T-helper 1 cell treated with Interleukin-12 subunit alpha and Interleukin-12 subunit beta and Interleukin-4 antibody, amounts not matched to agents 30 μg/mL and 1 μg/mL, for 36 hours (primary cell): ENCODE measurements at regions not wholly inside any gene's neighbourhood (a gene's known extent, or its start where the extent isn't known, plus 50 kb on each side); places are given as distances from the start of the nearest gene placed in this dataset.

Experiments used
- H3K27ac Mint-ChIP-seq: one replicate; pipeline ENCODE4 v1.8.0; 2021; ENCODE audit warnings: mild to moderate bottlenecking, mixed read lengths
- H3K27me3 Mint-ChIP-seq: one replicate; pipeline ENCODE4 v1.8.0; 2021; ENCODE audit warnings: low read depth, mixed read lengths
- H3K36me3 Mint-ChIP-seq: one replicate; pipeline ENCODE4 v1.8.0; 2021; ENCODE audit warnings: low read depth, mixed read lengths
- H3K4me1 Mint-ChIP-seq: one replicate; pipeline ENCODE4 v1.8.0; 2021; ENCODE audit warnings: low read depth, mixed read lengths
- H3K4me3 Mint-ChIP-seq: one replicate; pipeline ENCODE4 v1.8.0; 2021; ENCODE audit warnings: mild to moderate bottlenecking, moderate library complexity, mixed read lengths
- H3K9me3 Mint-ChIP-seq: one replicate; pipeline ENCODE4 v1.8.0; 2021; ENCODE audit warnings: mixed read lengths

DNA sequence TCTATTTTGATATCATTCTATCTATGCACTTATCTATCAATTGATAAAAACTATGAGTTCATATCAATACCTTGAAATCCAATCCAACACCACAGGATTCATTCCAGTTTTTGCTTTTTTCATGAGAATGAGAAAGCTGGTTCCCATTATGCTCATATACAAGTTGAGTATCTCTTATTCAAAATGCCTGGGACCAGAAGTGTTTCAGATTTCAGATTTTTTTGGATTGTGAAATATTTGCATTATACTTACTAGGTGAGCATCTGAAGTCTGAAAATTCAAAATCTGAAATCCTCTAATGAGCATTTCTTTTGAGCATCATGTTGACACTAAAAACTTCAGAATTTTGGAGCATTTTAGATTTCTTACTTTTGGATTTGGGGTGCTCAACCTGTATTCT lies 67.8 kb upstream of the DCBLD2 start:
- Mint-ChIP-seq H3K27ac (no peak overlapping the region), H3K36me3 (no peaks in the 10 kb centered on the region), H3K27me3 (no peaks in the 10 kb centered on the region), H3K4me3 (no peak overlapping the region), H3K9me3 (peaks cover 4% of the 10 kb centered on the region), H3K4me1 (no peaks in the 10 kb centered on the region)

DNA sequence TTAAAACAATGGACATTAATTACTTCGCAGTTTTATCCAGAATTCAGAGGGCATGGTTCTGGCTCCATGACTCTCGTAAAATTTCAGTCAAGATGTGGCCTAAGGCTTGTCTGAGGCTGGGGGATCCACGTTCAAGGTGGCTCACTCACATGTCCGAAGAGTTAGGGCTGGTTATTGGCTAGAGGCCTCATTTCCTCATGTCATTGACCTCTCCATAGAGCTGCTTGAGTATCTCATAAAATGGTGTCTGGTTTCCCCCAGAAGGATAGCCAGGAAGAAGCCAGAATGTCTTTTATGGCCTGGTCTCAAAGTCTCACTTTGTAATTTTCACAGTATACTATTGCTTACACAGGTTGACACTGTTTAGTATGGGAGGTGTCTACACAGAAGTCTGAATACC lies 67.3 kb upstream of the DCBLD2 start:
- peaks cover 4% of the 10 kb centered on the region for H3K9me3 Mint-ChIP-seq
- H3K27me3 Mint-ChIP-seq = no peaks in the 10 kb centered on the region
- no peaks in the 10 kb centered on the region for H3K4me1 Mint-ChIP-seq
- no peak overlapping the region for H3K4me3 Mint-ChIP-seq
- no peak overlapping the region for H3K27ac Mint-ChIP-seq
- no peaks in the 10 kb centered on the region for H3K36me3 Mint-ChIP-seq

DNA sequence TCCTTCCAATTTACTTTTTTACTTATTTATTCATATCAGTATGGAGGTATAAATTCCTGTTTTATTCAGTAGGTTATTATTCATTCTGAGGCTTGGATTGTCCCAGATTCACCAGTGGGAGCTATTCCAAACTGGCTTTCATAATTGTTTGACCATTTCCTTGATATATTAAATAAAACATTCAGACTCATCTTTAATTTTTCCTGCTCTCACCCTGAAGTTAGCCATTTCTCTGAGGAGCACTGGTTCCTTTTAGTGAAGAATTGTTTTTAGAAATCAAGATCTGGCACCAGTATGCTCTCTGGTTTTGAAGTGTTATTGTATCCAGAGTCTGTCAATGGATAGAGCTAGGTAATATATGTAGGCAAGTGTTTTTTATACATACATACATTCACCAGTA lies 66.9 kb upstream of the DCBLD2 start:
- no peaks in the 10 kb centered on the region for H3K4me1 Mint-ChIP-seq
- H3K27me3 Mint-ChIP-seq = no peaks in the 10 kb centered on the region
- no peak overlapping the region for H3K4me3 Mint-ChIP-seq
- H3K9me3 Mint-ChIP-seq = peaks cover 4% of the 10 kb centered on the region
- no peak overlapping the region for H3K27ac Mint-ChIP-seq
- H3K36me3 Mint-ChIP-seq = no peaks in the 10 kb centered on the region

DNA sequence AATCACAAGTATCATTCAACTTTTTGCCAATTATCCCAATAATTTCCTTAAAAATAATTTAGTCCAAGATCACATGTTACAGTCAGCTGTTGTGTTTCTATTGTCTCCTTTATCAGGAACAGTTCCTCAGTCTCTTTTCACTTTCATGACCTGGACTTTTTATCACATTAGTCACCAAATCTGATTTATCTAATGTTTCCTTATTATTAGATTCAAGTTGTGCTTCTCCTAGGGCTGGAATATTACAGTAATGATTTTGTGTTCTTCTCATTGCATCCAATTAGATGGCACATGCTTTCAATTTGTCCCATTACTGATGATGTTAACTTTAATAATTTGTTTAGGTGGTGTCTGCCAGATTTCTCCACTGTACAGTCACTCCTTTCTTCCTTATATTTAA lies 66.3 kb upstream of the DCBLD2 start:
- Mint-ChIP-seq H3K27ac (no peak overlapping the region), H3K4me1 (no peaks in the 10 kb centered on the region), H3K9me3 (peaks cover 1% of the 10 kb centered on the region), H3K36me3 (no peaks in the 10 kb centered on the region), H3K27me3 (no peaks in the 10 kb centered on the region), H3K4me3 (no peak overlapping the region)

DNA sequence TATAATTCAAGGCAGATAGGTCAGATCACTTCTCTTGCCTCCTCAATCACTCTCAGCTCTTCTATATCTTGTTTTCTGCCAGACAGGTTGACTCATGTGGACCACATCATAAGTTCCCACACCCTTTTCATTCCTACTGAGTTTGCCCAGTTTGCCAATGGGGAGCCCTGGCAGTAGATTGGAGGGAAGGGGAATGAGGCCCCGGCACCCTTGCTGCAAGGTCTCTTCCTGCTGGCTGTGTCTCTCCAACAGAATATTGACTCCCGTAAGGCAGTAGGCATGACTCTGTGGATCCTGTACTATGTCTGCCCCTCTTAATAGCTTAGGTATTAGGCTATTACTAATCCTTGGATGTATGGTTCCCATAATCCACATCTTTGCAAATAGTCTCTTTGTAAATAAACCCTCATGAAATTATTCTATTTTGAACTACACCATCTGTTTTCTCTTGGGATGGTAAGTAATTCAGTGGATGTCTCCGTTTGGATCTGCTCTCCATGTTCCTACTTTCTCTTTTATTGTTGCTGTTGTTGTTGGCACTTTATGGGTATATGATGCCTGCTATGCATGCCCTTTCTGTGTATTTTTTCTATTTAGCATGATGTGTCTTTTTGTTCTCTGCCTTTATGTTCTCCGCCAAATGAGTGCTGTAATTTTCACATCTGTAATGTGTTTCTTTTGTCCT lies 65.5 kb upstream of the DCBLD2 start:
- no peaks in the 10 kb centered on the region for H3K27me3 Mint-ChIP-seq
- H3K36me3 Mint-ChIP-seq = no peaks in the 10 kb centered on the region
- no peaks in the 10 kb centered on the region for H3K4me1 Mint-ChIP-seq
- no peaks in the 10 kb centered on the region for H3K9me3 Mint-ChIP-seq
- no peak overlapping the region for H3K27ac Mint-ChIP-seq
- no peak overlapping the region for H3K4me3 Mint-ChIP-seq

DNA sequence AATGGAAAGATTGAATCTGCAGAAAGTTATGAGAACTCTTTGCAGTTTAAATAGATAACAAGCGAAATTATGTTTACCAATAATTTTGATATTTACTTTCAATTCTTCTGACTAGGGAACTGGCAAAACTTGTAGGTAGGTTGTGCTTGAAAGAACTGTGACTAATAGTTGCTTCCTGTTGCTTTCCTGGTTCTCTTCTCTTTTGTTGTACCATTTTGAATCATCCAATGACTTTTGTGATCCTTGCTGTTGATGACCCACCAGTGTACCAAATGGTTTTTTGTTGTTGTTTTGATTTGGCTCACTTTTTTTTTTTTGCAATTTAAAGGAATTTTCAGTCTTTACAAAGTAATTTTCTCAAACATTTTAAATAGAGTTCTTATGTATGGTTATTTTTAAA lies 64.9 kb upstream of the DCBLD2 start:
- Mint-ChIP-seq H3K27me3 (no peaks in the 10 kb centered on the region), H3K36me3 (no peaks in the 10 kb centered on the region), H3K9me3 (no peaks in the 10 kb centered on the region), H3K4me3 (no peak overlapping the region), H3K4me1 (no peaks in the 10 kb centered on the region), H3K27ac (no peak overlapping the region)

DNA sequence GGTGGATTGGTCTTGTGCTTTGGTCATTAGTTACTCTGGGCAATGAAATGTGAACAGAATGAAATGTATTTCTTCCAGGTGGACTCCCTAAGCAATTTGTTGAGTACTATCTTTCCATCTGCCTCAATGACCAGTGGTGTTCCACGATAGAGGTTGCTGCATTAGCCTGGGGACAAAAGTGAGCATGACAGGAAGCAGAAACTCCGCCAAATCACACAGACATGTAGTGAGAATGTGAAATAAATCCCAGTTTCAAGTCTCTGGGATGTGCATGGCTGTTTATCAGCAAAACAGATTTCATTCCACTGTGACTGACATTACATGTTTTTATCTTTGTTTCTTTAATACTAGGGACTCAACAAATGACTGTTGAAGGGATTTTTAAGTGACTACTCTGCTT lies 63.3 kb upstream of the DCBLD2 start:
- no peaks in the 10 kb centered on the region for H3K27me3 Mint-ChIP-seq
- no peak overlapping the region for H3K4me3 Mint-ChIP-seq
- no peak overlapping the region for H3K27ac Mint-ChIP-seq
- H3K4me1 Mint-ChIP-seq = no peaks in the 10 kb centered on the region
- no peaks in the 10 kb centered on the region for H3K36me3 Mint-ChIP-seq
- no peaks in the 10 kb centered on the region for H3K9me3 Mint-ChIP-seq

DNA sequence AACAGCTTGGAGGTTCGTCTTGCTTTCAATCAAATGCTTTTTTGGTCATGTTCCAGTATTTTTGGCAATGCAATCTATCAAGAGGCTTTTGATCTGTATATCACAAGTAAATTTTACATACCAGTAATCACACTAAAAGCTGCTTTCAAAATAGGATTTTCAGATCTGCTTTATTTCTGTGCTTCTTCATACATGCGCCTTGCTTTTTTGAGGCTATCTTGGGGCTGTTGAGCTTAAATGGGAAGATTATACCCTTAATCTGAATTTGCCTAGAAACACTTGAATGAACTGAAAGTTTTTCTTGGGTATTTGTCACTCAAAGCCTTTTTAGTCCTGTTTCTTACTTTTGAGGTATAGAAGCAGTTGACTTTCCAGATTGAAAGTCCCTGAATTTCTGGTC lies 62.1 kb upstream of the DCBLD2 start:
- H3K4me3 Mint-ChIP-seq = no peak overlapping the region
- no peaks in the 10 kb centered on the region for H3K27me3 Mint-ChIP-seq
- no peak overlapping the region for H3K27ac Mint-ChIP-seq
- H3K4me1 Mint-ChIP-seq = no peaks in the 10 kb centered on the region
- no peaks in the 10 kb centered on the region for H3K9me3 Mint-ChIP-seq
- H3K36me3 Mint-ChIP-seq = no peaks in the 10 kb centered on the region

DNA sequence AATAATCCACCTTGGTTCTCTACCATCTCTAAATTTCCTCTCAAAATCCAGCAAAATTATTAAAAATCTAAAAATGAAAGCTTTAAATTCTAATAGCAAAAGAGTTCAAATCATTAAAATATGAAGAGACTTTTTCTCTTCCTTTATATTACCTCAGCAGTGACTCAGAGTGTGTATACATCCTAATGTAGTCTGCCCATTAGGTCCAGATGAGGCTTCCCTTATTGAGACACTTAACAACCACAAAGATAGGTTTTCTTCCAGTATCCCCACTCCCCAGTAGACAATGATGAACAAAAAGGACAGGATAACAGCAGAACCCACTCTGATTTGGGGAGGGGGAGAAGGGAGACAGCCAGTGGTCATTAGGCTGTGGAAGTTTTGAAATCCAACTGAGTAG lies 61.5 kb upstream of the DCBLD2 start:
- Mint-ChIP-seq H3K9me3 (no peaks in the 10 kb centered on the region), H3K27me3 (no peaks in the 10 kb centered on the region), H3K4me3 (no peak overlapping the region), H3K27ac (no peak overlapping the region), H3K36me3 (no peaks in the 10 kb centered on the region), H3K4me1 (no peaks in the 10 kb centered on the region)

DNA sequence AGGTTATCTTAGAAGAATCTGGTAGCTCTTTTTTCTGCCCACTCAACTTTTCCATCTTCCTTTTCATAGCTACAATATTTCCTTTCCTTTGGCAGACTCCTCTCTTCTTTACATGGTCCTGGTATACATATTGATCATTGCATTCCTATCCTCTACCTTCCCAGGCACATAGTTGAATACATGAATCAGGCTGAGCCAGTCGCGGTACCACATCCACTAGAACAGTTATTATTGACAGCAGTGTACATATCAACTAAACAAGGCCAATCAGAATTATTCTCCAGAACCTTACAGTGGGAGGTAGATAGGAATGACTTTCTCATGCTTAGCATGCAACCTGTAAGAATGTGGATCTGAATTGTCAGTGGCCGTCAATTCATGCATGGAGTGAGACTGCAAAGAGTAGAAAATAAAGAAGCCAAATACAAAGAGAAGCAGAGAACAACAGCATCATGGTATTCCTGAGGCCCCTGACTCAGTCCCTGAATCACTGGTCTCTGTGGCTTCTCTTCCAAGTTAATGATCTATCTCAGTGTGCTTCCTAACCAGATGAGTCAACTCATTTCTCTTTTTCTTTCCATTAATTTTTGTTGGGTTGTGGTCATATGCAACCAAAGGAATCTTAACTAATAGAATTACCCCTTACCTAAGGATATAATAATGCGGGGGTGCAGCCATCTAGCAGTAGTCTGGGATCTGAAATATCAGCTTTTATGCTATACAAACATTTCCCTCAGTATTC lies 60.9 kb upstream of the DCBLD2 start:
- H3K27ac Mint-ChIP-seq = no peak overlapping the region
- H3K4me3 Mint-ChIP-seq = no peak overlapping the region
- no peaks in the 10 kb centered on the region for H3K36me3 Mint-ChIP-seq
- H3K27me3 Mint-ChIP-seq = no peaks in the 10 kb centered on the region
- no peaks in the 10 kb centered on the region for H3K4me1 Mint-ChIP-seq
- no peaks in the 10 kb centered on the region for H3K9me3 Mint-ChIP-seq

DNA sequence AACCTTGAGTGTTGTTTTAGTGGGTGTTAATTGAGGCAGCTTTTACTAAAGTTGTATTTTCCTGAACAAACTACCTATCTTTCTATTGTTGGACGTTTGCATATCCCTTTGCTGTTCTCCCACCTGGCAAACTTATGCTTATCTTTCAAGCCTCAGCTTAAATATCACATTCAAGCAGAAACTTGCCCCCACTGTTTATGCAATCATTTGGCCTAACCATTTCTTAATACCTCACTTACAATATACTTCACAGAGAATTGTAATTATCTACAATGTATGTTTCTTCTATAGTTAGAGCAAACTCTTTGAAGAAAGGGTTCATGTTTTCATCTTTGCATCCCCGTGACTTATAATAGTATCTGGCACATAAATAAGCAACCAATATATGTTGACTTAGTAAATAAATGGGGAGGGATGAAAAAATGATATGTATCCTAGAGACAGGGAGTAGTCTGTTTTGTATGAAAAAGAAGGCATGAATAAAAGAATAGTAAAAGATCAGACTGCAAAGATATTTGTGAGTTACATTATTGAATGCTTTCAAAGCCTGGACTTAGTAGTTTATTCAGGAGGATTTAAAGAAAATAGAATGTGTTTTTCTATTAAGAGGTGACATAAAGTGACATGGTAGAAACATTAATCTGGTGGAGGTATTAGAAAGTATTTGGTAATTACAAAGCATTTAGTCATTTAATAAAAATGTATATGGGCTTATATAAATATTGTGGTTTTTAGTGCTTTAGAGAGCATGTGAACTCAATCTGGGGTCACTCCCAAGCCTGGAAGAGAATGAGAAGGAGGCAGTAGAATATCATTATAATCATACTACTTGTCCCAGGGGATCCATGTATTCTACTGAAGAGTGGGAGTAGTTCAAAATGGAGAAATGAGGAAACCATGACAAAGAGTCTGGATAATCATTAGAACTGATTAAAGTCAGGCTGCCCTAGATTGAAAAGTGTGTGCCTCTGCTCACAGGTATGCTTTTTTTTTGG lies 60.0 kb upstream of the DCBLD2 start:
- no peak overlapping the region for H3K27ac Mint-ChIP-seq
- H3K36me3 Mint-ChIP-seq = no peaks in the 10 kb centered on the region
- no peak overlapping the region for H3K4me3 Mint-ChIP-seq

DNA sequence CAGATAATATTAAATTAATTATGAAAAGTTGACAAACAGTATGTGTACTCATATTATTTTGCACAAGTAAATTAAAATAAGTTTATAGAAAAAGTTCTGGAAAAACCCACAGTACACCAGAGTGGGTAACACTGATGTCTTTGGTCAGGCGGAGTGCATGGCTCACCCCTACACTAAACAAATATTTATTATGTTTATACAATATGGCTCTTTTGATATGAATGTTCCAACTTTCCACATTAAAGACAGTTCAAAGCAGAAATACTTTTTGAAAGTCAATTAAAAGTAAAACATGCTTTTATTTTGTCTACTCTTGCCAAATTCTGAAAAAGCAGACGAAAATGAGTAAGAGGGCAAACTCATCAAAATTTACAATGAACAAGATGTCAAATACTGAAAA lies 56.2 kb upstream of the DCBLD2 start:
- no peaks in the 10 kb centered on the region for H3K4me1 Mint-ChIP-seq
- no peak overlapping the region for H3K27ac Mint-ChIP-seq
- no peaks in the 10 kb centered on the region for H3K27me3 Mint-ChIP-seq

More for the DNA sequence above, 60.0 kb upstream of the DCBLD2 start:
- Mint-ChIP-seq H3K27me3 (no peaks in the 10 kb centered on the region), H3K4me1 (no peaks in the 10 kb centered on the region), H3K9me3 (no peaks in the 10 kb centered on the region)

DNA sequence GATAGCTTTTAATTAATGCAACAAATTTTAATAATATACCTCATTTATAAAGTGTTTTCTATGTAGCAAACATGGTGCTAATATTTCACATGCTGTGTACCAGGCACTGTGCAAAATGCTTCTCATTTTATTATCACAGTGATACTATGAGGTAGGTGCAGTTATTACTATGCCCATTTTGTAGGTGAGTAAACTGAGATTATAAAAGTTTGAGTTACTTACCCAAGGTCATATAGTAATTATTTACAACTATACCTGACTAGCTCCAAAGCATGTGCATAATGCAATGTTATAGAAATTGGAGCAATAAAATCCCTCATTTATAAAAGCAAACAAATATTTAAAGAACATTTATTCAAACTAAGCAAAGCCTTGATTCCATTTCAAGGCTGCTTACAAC lies 54.5 kb upstream of the DCBLD2 start:
- Mint-ChIP-seq H3K9me3 (no peaks in the 10 kb centered on the region), H3K27me3 (no peaks in the 10 kb centered on the region), H3K4me3 (no peak overlapping the region), H3K4me1 (no peaks in the 10 kb centered on the region), H3K36me3 (no peaks in the 10 kb centered on the region), H3K27ac (no peak overlapping the region)

More for the DNA sequence above, 56.2 kb upstream of the DCBLD2 start:
- Mint-ChIP-seq H3K4me3 (no peak overlapping the region), H3K36me3 (no peaks in the 10 kb centered on the region), H3K9me3 (no peaks in the 10 kb centered on the region)

DNA sequence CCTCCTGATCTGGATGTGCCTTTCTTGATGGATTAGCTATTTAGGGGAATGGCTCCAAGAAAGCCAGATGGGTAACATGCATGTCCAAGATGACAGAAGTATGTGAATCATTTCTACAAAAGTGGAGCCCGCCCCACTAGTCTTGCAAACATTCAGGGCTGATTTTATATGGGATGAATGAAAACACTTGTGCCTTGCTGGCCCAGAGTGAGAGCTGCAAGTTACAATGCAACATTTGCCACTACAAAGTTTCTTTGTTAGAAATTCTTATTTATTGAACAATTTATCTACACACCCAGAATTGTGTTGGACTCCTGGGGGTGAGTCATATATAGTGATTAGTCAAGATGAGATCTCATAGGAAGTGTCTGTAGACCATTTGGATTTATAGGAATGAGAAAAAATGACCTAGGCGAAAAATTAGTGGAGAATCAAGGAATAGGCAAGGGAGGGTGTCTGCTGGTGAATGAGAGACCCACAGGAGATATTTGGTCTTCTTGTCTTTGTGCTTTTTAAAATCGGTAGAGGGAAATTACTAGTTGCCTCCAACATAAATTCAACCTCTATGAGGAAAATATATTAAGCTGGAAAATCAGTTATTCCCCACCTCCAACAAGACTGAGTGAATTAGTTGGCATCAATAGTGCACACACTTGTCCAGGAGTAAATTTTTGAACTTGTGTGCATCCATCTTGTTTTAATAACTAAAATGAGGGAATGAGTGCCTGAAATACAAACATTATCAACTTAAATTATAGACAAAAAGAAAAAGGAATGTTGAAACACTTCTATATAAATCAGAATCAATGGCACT lies 53.5 kb upstream of the DCBLD2 start:
- H3K4me1 Mint-ChIP-seq = no peaks in the 10 kb centered on the region
- H3K27ac Mint-ChIP-seq = no peak overlapping the region
- H3K4me3 Mint-ChIP-seq = no peak overlapping the region
- no peaks in the 10 kb centered on the region for H3K9me3 Mint-ChIP-seq
- no peaks in the 10 kb centered on the region for H3K36me3 Mint-ChIP-seq
- H3K27me3 Mint-ChIP-seq = peaks cover 4% of the 10 kb centered on the region
